ENCODE measurements at regions not wholly inside any gene's neighbourhood (a gene's known extent, or its start where the extent isn't known, plus 50 kb on each side); places are given as distances from the start of the nearest gene placed in this dataset.

DNA sequence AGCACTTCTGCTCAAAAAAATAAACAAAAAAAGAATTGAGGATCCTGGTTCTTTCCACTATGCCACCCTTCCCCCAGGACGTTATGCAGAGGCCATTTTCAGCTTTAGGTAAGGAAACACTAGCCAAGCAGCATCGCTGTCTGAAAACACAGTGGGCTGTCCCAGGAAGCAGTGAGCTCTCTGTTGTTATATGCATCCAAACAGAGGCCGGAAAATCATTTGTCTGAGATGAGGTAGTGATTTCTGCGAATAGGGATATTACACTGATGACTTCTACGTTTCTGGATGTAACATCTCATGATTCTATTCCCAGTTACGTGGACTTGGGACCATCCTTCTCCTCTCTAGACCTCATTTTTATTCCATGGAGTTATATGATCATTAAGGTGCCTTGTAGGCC, 137.2 kb downstream of the OMA1 start (continued):
- TF ChIP-seq, protein P1, sequence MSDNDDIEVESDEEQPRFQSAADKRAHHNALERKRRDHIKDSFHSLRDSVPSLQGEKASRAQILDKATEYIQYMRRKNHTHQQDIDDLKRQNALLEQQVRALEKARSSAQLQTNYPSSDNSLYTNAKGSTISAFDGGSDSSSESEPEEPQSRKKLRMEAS (IDR thresholded peaks at IDR 0.05) = no peak
- TF ChIP-seq, protein P2, sequence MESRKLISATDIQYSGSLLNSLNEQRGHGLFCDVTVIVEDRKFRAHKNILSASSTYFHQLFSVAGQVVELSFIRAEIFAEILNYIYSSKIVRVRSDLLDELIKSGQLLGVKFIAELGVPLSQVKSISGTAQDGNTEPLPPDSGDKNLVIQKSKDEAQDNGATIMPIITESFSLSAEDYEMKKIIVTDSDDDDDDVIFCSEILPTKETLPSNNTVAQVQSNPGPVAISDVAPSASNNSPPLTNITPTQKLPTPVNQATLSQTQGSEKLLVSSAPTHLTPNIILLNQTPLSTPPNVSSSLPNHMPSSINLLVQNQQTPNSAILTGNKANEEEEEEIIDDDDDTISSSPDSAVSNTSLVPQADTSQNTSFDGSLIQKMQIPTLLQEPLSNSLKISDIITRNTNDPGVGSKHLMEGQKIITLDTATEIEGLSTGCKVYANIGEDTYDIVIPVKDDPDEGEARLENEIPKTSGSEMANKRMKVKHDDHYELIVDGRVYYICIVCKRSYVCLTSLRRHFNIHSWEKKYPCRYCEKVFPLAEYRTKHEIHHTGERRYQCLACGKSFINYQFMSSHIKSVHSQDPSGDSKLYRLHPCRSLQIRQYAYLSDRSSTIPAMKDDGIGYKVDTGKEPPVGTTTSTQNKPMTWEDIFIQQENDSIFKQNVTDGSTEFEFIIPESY (IDR thresholded peaks at IDR 0.05; ENCODE audit: extremely low read depth, insufficient replicate concordance, low read length) = no peak

DNA sequence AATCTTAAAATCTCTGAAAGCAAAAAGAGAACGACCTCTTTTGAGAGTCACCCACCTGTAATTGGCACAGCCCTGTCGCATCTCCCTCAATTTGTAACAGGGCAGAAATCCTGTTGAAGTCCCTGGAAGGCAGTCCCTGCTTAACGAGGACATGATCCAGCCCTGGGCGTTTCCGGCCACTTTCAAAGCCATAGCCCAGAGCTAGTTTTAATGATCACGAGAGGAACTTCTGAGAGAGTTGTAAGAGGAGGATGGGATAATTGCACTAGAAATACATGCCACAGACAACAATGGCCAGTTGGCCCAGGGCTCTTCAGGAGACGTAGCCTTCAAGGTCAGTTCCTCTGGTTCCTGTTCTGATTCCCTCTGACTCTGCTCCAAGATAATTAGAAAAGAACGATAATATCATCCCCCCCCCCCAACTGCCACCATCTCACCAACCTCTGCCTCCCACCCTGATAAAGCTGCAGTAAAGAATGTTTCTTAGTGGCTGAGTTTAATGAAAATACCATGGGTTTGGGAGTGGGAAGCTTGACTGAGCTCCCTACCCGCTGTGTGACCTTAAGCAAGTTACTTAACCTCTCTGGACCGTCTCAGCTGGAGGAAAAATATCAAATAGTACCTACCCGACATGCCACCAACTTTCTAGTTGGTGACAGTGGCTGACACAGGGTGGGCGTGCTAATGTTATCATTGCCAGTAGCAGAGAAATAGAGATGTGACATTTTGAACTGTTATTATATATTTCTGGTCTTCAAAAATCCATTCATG, 140.0 kb downstream of the OMA1 start:
- Histone ChIP-seq H3K4me3 (replicated peaks in 1 of 2; ENCODE audit: low read depth in 1 of 2, low read length in 2 of 2) (no peak overlapping the region), H3K9me2 (ENCODE audit: insufficient read depth) (no peaks in the 10 kb centered on the region), H3K27me3 (ENCODE audit: insufficient read depth, low read length) (peaks cover 79% of the 10 kb centered on the region), H3K9ac (ENCODE audit: low read length) (no peak overlapping the region), H3K36me3 (ENCODE audit: control insufficient read depth in 1 of 2, insufficient read depth in 2 of 2, low read length in 2 of 2) (no peaks in the 10 kb centered on the region), H3K27ac (ENCODE audit: low read depth, low read length) (no peak overlapping the region), H3K79me2 (ENCODE audit: insufficient read depth, low read length) (no peaks in the 10 kb centered on the region), H3K9me3 (ENCODE audit: control insufficient read depth in 1 of 2, insufficient read depth in 1 of 2, low read depth in 1 of 2, low read length in 2 of 2) (no peaks in the 10 kb centered on the region), H2AFZ (ENCODE audit: low read depth, low read length, poor library complexity, severe bottlenecking) (no peak overlapping the region), H3K4me2 (ENCODE audit: low read length) (no peak overlapping the region), H3K4me1 (ENCODE audit: control insufficient read depth in 1 of 2, insufficient read depth in 2 of 2, low read length in 2 of 2) (no peaks in the 10 kb centered on the region), H4K20me1 (ENCODE audit: insufficient read depth) (no peaks in the 10 kb centered on the region)
- intact Hi-C loops (cut with micrococcal nuclease) = no loop called here
- BruUV-seq (replicated peaks) = no TSS peak
- ChIA-PET POLR2A (no interaction called here), CTCF (no interaction called here), RAD21 (ENCODE audit: low non-redundant PET in 1 of 2, low total read pairs in 2 of 2, uncharacterized antibody in 2 of 2, unreplicated experiment in 2 of 2) (no interaction called here)
- DNase-seq (ENCODE audit: low read depth, low spot score) (no peak), ATAC-seq (no peak)
- TF ChIP-seq, protein P3, sequence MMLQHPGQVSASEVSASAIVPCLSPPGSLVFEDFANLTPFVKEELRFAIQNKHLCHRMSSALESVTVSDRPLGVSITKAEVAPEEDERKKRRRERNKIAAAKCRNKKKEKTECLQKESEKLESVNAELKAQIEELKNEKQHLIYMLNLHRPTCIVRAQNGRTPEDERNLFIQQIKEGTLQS (IDR thresholded peaks at IDR 0.05) = no peak
- TF ChIP-seq SP1 (IDR thresholded peaks at IDR 0.05; ENCODE audit: low read depth) (no peak), ELF1 (IDR thresholded peaks at IDR 0.05; ENCODE audit: borderline replicate concordance, low read depth) (no peak), SIN3A (IDR thresholded peaks at IDR 0.05; ENCODE audit: low read depth) (no peak), ZNF274 (IDR thresholded peaks at IDR 0.05; ENCODE audit: low read depth, low read length) (no peak), EZH2 (IDR thresholded peaks at IDR 0.05) (no peak), CEBPB (IDR thresholded peaks at IDR 0.05; ENCODE audit: low read depth) (no peak), ZFX (IDR thresholded peaks at IDR 0.05) (no peak), POLR2A (IDR thresholded peaks at IDR 0.05; ENCODE audit: borderline replicate concordance, extremely low read depth, insufficient read depth, insufficient read length) (no peak)
- TF ChIP-seq, protein P2 (IDR thresholded peaks at IDR 0.05; ENCODE audit: extremely low read depth, insufficient replicate concordance, low read length) = no peak
- TF ChIP-seq, protein P1 (IDR thresholded peaks at IDR 0.05) = no peak
